ENCODE measurements at regions not wholly inside any gene's neighbourhood (a gene's known extent, or its start where the extent isn't known, plus 50 kb on each side); places are given as distances from the start of the nearest gene placed in this dataset.

- TF ChIP-seq ATF3 (IDR thresholded peaks at IDR 0.05), result no peak
- TF ChIP-seq HNF4G (IDR thresholded peaks at IDR 0.05), result no peak
- no peak for TF ChIP-seq FOXA1 (IDR thresholded peaks at IDR 0.05)
- TF ChIP-seq SP1 (IDR thresholded peaks at IDR 0.05), result no peak
- no peak for TF ChIP-seq CTCF (IDR thresholded peaks at IDR 0.05; ENCODE audit: low read depth, low read length, missing input control)
Observed at GRCh38 chr2:78940998-78941397, 84.5 kb upstream of the REG3G start (continued).

GRCh38 chr2:78941751-78942150, 83.8 kb upstream of the REG3G start:
- no peak for DNase-seq (ENCODE audit: low spot score)
- Histone ChIP-seq H3K27me3 (ENCODE audit: control insufficient read depth in 4 of 4, insufficient read depth in 4 of 4, low read length in 3 of 4) (no peaks in the 10 kb centered on the region), H3K9ac (ENCODE audit: low read depth in 1 of 2, low read length in 2 of 2) (no peak overlapping the region), H3K36me3 (ENCODE audit: control insufficient read depth in 4 of 4, insufficient read depth in 3 of 4, low read depth in 1 of 4, low read length in 3 of 4) (no peaks in the 10 kb centered on the region), H3K9me3 (ENCODE audit: control insufficient read depth in 4 of 4, low read length in 3 of 4) (no peaks in the 10 kb centered on the region), H3K27ac (ENCODE audit: low read depth in 1 of 2, low read length in 2 of 2) (no peak overlapping the region), H3K4me1 (ENCODE audit: control insufficient read depth in 4 of 4, insufficient read depth in 4 of 4, low read length in 3 of 4) (no peaks in the 10 kb centered on the region), H3K4me3 (ENCODE audit: low read depth in 1 of 3, low read length in 3 of 3) (no peak overlapping the region)
- no peak for TF ChIP-seq GABPA (IDR thresholded peaks at IDR 0.05 in 1 of 2, conservative IDR thresholded peaks at IDR 0.05 in 1 of 2)
- TF ChIP-seq ATF3 (IDR thresholded peaks at IDR 0.05), result no peak
- WGBS, result 63% methylated on average over 2 of the region's 2 CpGs

GRCh38 chr2:78963881-78964280, 61.6 kb upstream of the REG3G start:
- Histone ChIP-seq H3K4me3 (ENCODE audit: low read depth in 1 of 3, low read length in 3 of 3) (no peak overlapping the region), H3K36me3 (ENCODE audit: control insufficient read depth in 4 of 4, insufficient read depth in 3 of 4, low read depth in 1 of 4, low read length in 3 of 4) (no peaks in the 10 kb centered on the region), H3K27me3 (ENCODE audit: control insufficient read depth in 4 of 4, insufficient read depth in 4 of 4, low read length in 3 of 4) (no peaks in the 10 kb centered on the region), H3K27ac (ENCODE audit: low read depth in 1 of 2, low read length in 2 of 2) (no peak overlapping the region), H3K4me1 (ENCODE audit: control insufficient read depth in 4 of 4, insufficient read depth in 4 of 4, low read length in 3 of 4) (no peaks in the 10 kb centered on the region), H3K9ac (ENCODE audit: low read depth in 1 of 2, low read length in 2 of 2) (no peak overlapping the region), H3K9me3 (ENCODE audit: control insufficient read depth in 4 of 4, low read length in 3 of 4) (no peaks in the 10 kb centered on the region)
- WGBS, result 76% methylated on average over 2 of the region's 2 CpGs
- DNase-seq (ENCODE audit: low spot score), result no peak
- TF ChIP-seq CTCF (IDR thresholded peaks at IDR 0.05; ENCODE audit: low read depth, low read length, missing input control) (no peak), SP1 (IDR thresholded peaks at IDR 0.05) (no peak), ZBTB33 (IDR thresholded peaks at IDR 0.05) (no peak), NR2F2 (IDR thresholded peaks at IDR 0.05) (no peak), TAF1 (conservative IDR thresholded peaks at IDR 0.05) (no peak), RXRA (IDR thresholded peaks at IDR 0.05) (no peak), EGR1 (IDR thresholded peaks at IDR 0.05; ENCODE audit: low read depth in 2 of 2) (no peak), HNF4G (IDR thresholded peaks at IDR 0.05) (no peak), MAX (IDR thresholded peaks at IDR 0.05) (no peak), FOXA1 (IDR thresholded peaks at IDR 0.05) (no peak), REST (IDR thresholded peaks at IDR 0.05) (no peak), JUND (IDR thresholded peaks at IDR 0.05) (no peak), HNF4A (conservative IDR thresholded peaks at IDR 0.05) (no peak), GABPA (IDR thresholded peaks at IDR 0.05 in 1 of 2, conservative IDR thresholded peaks at IDR 0.05 in 1 of 2) (no peak), FOXA2 (IDR thresholded peaks at IDR 0.05) (no peak), YY1 (IDR thresholded peaks at IDR 0.05) (no peak), ATF3 (IDR thresholded peaks at IDR 0.05) (no peak), RAD21 (IDR thresholded peaks at IDR 0.05) (no peak)
